ENCODE measurements at regions not wholly inside any gene's neighbourhood (a gene's known extent, or its start where the extent isn't known, plus 50 kb on each side); places are given as distances from the start of the nearest gene placed in this dataset.

DNA sequence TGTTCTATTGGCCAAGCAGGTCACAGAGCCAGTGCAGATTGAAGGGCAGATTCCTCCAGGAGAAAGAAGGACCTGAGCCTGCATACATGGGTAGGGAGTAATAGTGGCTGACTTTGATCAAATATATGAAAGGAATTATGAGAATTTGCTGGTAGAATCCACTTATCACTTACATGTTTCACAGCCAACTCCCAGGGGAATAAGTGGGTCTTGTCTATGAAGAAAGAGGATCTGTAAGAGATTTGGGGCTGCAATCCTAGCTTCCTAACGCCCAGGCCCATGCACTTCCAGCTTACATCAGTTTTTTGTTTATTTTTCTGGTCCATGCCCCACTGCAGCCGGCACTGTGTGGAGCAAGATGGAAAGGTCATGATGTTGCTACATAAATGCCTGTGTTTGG is 107.9 kb upstream of the SYNDIG1 start:
- TF ChIP-seq POLR2A (IDR thresholded peaks at IDR 0.05; ENCODE audit: low read depth, low read length), result no peak
- no peak for TF ChIP-seq POLR2AphosphoS5 (IDR thresholded peaks at IDR 0.05; ENCODE audit: low read depth, low read length)
